WTC11 (cell line): ENCODE measurements at regions not wholly inside any gene's neighbourhood (a gene's known extent, or its start where the extent isn't known, plus 50 kb on each side); places are given as distances from the start of the nearest gene placed in this dataset.

Experiments used
- ATAC-seq: fragments of 200-7000 bp; cut with Tn5 transposase; 2 replicates; pipeline ENCODE4 v1.10.0; 2021; ENCODE audit warnings: mild to moderate bottlenecking, moderate library complexity
- CTCF ChIA-PET: fragments of 300-600 bp; sonication (Branson Sonifier 250); formaldehyde crosslinking; loops from one replicate; lab custom pipeline; 2021; ENCODE audit warnings: antibody characterized with exemption; lab: Charles Lee
- POLR2A ChIA-PET: fragments of 350-600 bp; sonication (Branson Sonifier 250); formaldehyde crosslinking; loops from one replicate; lab custom pipeline; 2021; ENCODE audit warnings: antibody characterized with exemption; lab: Charles Lee
- DNase-seq: peaks from one replicate; pipeline ENCODE4 v3.0.0; 2021; ENCODE audit warnings: low spot score
- H3K27ac Mint-ChIP-seq: 2 replicates; pipeline ENCODE4 v1.8.0; 2021; ENCODE audit warnings: mixed read lengths
- H3K27me3 Mint-ChIP-seq: 2 replicates; pipeline ENCODE4 v1.8.0; 2021; ENCODE audit warnings: low read depth, mild to moderate bottlenecking, moderate library complexity, mixed read lengths
- H3K36me3 Mint-ChIP-seq: 2 replicates; pipeline ENCODE4 v1.8.0; 2021; ENCODE audit warnings: mixed read lengths
- H3K4me1 Mint-ChIP-seq: 2 replicates; pipeline ENCODE4 v1.8.0; 2022; ENCODE audit warnings: mixed read lengths
- H3K4me3 Mint-ChIP-seq: 2 replicates; pipeline ENCODE4 v1.8.0; 2021; ENCODE audit warnings: mild to moderate bottlenecking, moderate library complexity, mixed read lengths
- H3K9me3 Mint-ChIP-seq: 2 replicates; pipeline ENCODE4 v1.8.0; 2021; ENCODE audit warnings: mixed read lengths
- FOXJ3 ChIP-seq: sonication (generic); formaldehyde crosslinking; IDR thresholded peaks from 2 replicates; pipeline ENCODE4 v1.9.0; 2021; ENCODE audit warnings: missing genetic modification reagents, mild to moderate bottlenecking, borderline replicate concordance
- FOXK1 ChIP-seq: sonication (generic); formaldehyde crosslinking; IDR thresholded peaks from 2 replicates; pipeline ENCODE4 v1.8.0; 2022; ENCODE audit warnings: mild to moderate bottlenecking, moderate library complexity, missing genetic modification reagents
- IRF2 ChIP-seq: sonication (generic); formaldehyde crosslinking; IDR thresholded peaks from 2 replicates; pipeline ENCODE4 v1.8.0; 2022; ENCODE audit warnings: low read depth, missing genetic modification reagents, borderline replicate concordance
- KAT7 ChIP-seq: sonication (generic); formaldehyde crosslinking; IDR thresholded peaks from 2 replicates; pipeline ENCODE4 v1.8.1; 2023; ENCODE audit warnings: missing genetic modification reagents, mild to moderate bottlenecking, borderline replicate concordance
- MXD4 ChIP-seq: fragments of 250-450 bp; sonication (Bioruptor Pico); IDR thresholded peaks from 2 replicates; pipeline ENCODE4 v1.8.0; 2021; ENCODE audit warnings: mild to moderate bottlenecking, moderate library complexity, borderline replicate concordance
- OVOL2 ChIP-seq: fragments of 250-450 bp; sonication (Bioruptor Pico); IDR thresholded peaks from 2 replicates; pipeline ENCODE4 v1.9.0; 2021; ENCODE audit warnings: mild to moderate bottlenecking, borderline replicate concordance
- SP1 ChIP-seq: sonication (generic); formaldehyde crosslinking; conservative IDR thresholded peaks from 2 replicates; pipeline ENCODE4 v1.8.1; 2022; ENCODE audit warnings: missing genetic modification reagents
- ZBTB21 ChIP-seq: sonication (generic); formaldehyde crosslinking; IDR thresholded peaks from 2 replicates; pipeline ENCODE4 v1.8.1; 2023; ENCODE audit warnings: mild to moderate bottlenecking, missing genetic modification reagents, borderline replicate concordance
- ZNF121 ChIP-seq: sonication (generic); formaldehyde crosslinking; IDR thresholded peaks from 2 replicates; pipeline ENCODE4 v1.8.0; 2023; ENCODE audit warnings: missing genetic modification reagents
- ZNF138 ChIP-seq: sonication (generic); formaldehyde crosslinking; conservative IDR thresholded peaks from 2 replicates; pipeline ENCODE4 v1.8.1; 2022; ENCODE audit warnings: mild to moderate bottlenecking, moderate library complexity, missing genetic modification reagents
- ZNF219 ChIP-seq: sonication (generic); formaldehyde crosslinking; IDR thresholded peaks from 2 replicates; pipeline ENCODE4 v1.8.0; 2023; ENCODE audit warnings: missing genetic modification reagents, mild to moderate bottlenecking, borderline replicate concordance
- ZNF416 ChIP-seq: fragments of 250-450 bp; sonication (Bioruptor Pico); IDR thresholded peaks from 2 replicates; pipeline ENCODE4 v1.9.0; 2021; ENCODE audit warnings: mild to moderate bottlenecking, inconsistent platforms
- TF ChIP-seq, protein P1 (sequence below): sonication (generic); formaldehyde crosslinking; IDR thresholded peaks from 2 replicates; pipeline ENCODE4 v1.8.0; 2022; ENCODE audit warnings: mild to moderate bottlenecking, missing genetic modification reagents
- TF ChIP-seq, protein P2 (sequence below): fragments of 250-450 bp; sonication (Bioruptor Pico); IDR thresholded peaks from 2 replicates; pipeline ENCODE4 v1.9.0; 2021; ENCODE audit warnings: mild to moderate bottlenecking
- TF ChIP-seq, protein P3 (sequence below): sonication (generic); formaldehyde crosslinking; IDR thresholded peaks from 2 replicates; pipeline ENCODE4 v1.8.1; 2023; ENCODE audit warnings: mild to moderate bottlenecking, moderate library complexity, missing genetic modification reagents
- TF ChIP-seq, protein P4 (sequence below): sonication (generic); formaldehyde crosslinking; IDR thresholded peaks from 2 replicates; pipeline ENCODE4 v1.8.1; 2022; ENCODE audit warnings: mild to moderate bottlenecking, moderate library complexity, missing genetic modification reagents
- TF ChIP-seq, protein P5 (sequence below): sonication (generic); formaldehyde crosslinking; IDR thresholded peaks from 2 replicates; pipeline ENCODE4 v1.8.1; 2023; ENCODE audit warnings: mild to moderate bottlenecking, missing genetic modification reagents, borderline replicate concordance
- TF ChIP-seq, protein P6 (sequence below): sonication (generic); formaldehyde crosslinking; IDR thresholded peaks from 2 replicates; pipeline ENCODE4 v1.8.0; 2022; ENCODE audit warnings: missing genetic modification reagents

DNA sequence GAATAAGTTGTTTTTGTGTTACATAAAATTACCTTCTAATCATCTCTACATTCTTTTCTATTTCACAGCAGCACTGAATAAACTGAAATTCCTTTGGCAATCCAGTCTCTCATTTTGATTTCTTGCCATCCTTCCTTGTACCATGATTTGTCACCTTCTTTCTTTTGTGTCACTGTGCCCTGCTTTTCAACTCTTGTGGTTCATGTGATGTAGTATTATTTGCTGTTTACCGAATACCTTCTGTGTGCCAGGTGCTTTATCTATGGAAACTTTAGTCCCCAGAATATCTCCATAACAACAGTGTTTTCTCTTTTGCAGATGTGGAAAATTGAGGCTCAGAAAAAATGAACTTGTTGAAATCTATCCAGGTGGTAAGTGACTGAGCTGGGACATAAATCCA is 220.3 kb downstream of the STK31 start:
- Mint-ChIP-seq H3K27ac (no peak overlapping the region), H3K9me3 (peaks cover 15% of the 10 kb centered on the region), H3K4me3 (no peak overlapping the region), H3K36me3 (no peaks in the 10 kb centered on the region), H3K27me3 (no peaks in the 10 kb centered on the region), H3K4me1 (peaks cover 7% of the 10 kb centered on the region)
- DNase-seq (no peak), ATAC-seq (no peak)
- POLR2A ChIA-PET: no interaction called here
- CTCF ChIA-PET: no interaction called here
- TF ChIP-seq MXD4 (CRISPR knock-in tag): no peak

DNA sequence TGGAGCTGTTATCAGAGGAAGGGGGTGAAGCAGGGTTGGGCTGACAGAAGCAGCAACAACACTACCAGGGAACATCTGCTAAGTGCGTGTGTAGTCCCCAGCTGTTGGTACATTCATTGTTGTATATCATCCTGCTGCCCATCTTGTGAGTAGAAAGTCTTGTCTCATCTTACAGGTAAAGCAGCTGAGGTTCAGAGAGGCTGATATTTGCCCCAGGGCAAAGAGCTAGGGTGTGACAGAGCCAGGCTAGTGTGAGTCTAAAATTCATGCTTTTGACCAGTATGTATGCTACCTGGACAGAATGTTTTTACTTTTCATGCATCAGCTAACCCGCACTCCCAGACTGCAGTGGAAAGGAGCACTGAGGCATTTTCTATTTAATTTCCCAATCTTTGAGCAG is 221.6 kb downstream of the STK31 start:
- no peak overlapping the region for H3K27ac Mint-ChIP-seq
- POLR2A ChIA-PET: no interaction called here
- ATAC-seq: no peak
- no peaks in the 10 kb centered on the region for H3K27me3 Mint-ChIP-seq
- H3K4me3 Mint-ChIP-seq: no peak overlapping the region
- CTCF ChIA-PET: no interaction called here
- peaks cover 15% of the 10 kb centered on the region for H3K9me3 Mint-ChIP-seq
- H3K36me3 Mint-ChIP-seq: no peaks in the 10 kb centered on the region
- no peak for DNase-seq
- TF ChIP-seq FOXJ3 (no peak), SP1 (CRISPR knock-in tag) (no peak), ZNF138 (CRISPR knock-in tag) (no peak), OVOL2 (CRISPR knock-in tag) (no peak), MXD4 (CRISPR knock-in tag) (no peak)
- TF ChIP-seq, protein P1, sequence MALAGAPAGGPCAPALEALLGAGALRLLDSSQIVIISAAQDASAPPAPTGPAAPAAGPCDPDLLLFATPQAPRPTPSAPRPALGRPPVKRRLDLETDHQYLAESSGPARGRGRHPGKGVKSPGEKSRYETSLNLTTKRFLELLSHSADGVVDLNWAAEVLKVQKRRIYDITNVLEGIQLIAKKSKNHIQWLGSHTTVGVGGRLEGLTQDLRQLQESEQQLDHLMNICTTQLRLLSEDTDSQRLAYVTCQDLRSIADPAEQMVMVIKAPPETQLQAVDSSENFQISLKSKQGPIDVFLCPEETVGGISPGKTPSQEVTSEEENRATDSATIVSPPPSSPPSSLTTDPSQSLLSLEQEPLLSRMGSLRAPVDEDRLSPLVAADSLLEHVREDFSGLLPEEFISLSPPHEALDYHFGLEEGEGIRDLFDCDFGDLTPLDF (CRISPR knock-in tag): no peak
- TF ChIP-seq, protein P2, sequence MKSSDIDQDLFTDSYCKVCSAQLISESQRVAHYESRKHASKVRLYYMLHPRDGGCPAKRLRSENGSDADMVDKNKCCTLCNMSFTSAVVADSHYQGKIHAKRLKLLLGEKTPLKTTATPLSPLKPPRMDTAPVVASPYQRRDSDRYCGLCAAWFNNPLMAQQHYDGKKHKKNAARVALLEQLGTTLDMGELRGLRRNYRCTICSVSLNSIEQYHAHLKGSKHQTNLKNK (CRISPR knock-in tag): no peak
- TF ChIP-seq, protein P3, sequence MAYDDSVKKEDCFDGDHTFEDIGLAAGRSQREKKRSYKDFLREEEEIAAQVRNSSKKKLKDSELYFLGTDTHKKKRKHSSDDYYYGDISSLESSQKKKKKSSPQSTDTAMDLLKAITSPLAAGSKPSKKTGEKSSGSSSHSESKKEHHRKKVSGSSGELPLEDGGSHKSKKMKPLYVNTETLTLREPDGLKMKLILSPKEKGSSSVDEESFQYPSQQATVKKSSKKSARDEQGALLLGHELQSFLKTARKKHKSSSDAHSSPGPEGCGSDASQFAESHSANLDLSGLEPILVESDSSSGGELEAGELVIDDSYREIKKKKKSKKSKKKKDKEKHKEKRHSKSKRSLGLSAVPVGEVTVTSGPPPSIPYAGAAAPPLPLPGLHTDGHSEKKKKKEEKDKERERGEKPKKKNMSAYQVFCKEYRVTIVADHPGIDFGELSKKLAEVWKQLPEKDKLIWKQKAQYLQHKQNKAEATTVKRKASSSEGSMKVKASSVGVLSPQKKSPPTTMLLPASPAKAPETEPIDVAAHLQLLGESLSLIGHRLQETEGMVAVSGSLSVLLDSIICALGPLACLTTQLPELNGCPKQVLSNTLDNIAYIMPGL (CRISPR knock-in tag): no peak
- TF ChIP-seq, protein P4, sequence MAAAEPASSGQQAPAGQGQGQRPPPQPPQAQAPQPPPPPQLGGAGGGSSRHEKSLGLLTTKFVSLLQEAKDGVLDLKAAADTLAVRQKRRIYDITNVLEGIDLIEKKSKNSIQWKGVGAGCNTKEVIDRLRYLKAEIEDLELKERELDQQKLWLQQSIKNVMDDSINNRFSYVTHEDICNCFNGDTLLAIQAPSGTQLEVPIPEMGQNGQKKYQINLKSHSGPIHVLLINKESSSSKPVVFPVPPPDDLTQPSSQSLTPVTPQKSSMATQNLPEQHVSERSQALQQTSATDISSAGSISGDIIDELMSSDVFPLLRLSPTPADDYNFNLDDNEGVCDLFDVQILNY (CRISPR knock-in tag): no peak
- H3K4me1 Mint-ChIP-seq: peaks cover 5% of the 10 kb centered on the region

DNA sequence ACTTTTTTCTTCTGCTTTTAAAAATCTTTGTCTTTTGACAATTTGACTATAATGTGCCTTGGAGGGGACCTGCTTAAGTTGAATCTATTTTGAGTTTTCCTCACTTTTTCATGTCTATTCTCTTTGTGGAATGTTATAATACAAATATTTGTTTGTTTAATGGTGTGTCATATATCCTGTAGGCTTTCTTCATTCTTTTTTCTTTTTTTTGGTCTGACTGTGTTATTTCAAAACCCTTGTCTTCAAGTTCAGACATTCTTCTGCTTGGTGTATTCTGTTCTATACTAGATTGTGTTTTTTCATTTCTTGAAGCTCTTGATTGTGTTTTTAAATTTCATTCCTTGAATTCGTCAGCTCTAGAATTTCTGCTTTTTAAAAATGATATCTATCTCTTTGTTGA is 228.2 kb downstream of the STK31 start:
- no peak for ATAC-seq
- no peak for DNase-seq
- CTCF ChIA-PET: interaction anchor here (0.8 to 1.9 kb wide), 9 partner anchors 9 to 352 kb away, joined by 3 to 6 read pairs (median 3); partner anchors contain the start of gene FAM221A
- Mint-ChIP-seq H3K9me3 (peaks cover 15% of the 10 kb centered on the region), H3K36me3 (no peaks in the 10 kb centered on the region), H3K27ac (no peak overlapping the region), H3K4me3 (no peak overlapping the region), H3K4me1 (no peaks in the 10 kb centered on the region), H3K27me3 (no peaks in the 10 kb centered on the region; the same call in 1 of the 2 replicates)
- POLR2A ChIA-PET: no interaction called here
- TF ChIP-seq ZBTB21 (CRISPR knock-in tag) (no peak), ZNF219 (no peak), FOXK1 (CRISPR knock-in tag) (no peak), ZNF121 (CRISPR knock-in tag) (no peak), IRF2 (CRISPR knock-in tag) (no peak), OVOL2 (CRISPR knock-in tag) (no peak), KAT7 (CRISPR knock-in tag) (no peak), ZNF416 (no peak)
- TF ChIP-seq, protein P5, sequence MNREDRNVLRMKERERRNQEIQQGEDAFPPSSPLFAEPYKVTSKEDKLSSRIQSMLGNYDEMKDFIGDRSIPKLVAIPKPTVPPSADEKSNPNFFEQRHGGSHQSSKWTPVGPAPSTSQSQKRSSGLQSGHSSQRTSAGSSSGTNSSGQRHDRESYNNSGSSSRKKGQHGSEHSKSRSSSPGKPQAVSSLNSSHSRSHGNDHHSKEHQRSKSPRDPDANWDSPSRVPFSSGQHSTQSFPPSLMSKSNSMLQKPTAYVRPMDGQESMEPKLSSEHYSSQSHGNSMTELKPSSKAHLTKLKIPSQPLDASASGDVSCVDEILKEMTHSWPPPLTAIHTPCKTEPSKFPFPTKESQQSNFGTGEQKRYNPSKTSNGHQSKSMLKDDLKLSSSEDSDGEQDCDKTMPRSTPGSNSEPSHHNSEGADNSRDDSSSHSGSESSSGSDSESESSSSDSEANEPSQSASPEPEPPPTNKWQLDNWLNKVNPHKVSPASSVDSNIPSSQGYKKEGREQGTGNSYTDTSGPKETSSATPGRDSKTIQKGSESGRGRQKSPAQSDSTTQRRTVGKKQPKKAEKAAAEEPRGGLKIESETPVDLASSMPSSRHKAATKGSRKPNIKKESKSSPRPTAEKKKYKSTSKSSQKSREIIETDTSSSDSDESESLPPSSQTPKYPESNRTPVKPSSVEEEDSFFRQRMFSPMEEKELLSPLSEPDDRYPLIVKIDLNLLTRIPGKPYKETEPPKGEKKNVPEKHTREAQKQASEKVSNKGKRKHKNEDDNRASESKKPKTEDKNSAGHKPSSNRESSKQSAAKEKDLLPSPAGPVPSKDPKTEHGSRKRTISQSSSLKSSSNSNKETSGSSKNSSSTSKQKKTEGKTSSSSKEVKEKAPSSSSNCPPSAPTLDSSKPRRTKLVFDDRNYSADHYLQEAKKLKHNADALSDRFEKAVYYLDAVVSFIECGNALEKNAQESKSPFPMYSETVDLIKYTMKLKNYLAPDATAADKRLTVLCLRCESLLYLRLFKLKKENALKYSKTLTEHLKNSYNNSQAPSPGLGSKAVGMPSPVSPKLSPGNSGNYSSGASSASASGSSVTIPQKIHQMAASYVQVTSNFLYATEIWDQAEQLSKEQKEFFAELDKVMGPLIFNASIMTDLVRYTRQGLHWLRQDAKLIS (CRISPR knock-in tag): no peak
- TF ChIP-seq, protein P4 (CRISPR knock-in tag): no peak
- TF ChIP-seq, protein P6, sequence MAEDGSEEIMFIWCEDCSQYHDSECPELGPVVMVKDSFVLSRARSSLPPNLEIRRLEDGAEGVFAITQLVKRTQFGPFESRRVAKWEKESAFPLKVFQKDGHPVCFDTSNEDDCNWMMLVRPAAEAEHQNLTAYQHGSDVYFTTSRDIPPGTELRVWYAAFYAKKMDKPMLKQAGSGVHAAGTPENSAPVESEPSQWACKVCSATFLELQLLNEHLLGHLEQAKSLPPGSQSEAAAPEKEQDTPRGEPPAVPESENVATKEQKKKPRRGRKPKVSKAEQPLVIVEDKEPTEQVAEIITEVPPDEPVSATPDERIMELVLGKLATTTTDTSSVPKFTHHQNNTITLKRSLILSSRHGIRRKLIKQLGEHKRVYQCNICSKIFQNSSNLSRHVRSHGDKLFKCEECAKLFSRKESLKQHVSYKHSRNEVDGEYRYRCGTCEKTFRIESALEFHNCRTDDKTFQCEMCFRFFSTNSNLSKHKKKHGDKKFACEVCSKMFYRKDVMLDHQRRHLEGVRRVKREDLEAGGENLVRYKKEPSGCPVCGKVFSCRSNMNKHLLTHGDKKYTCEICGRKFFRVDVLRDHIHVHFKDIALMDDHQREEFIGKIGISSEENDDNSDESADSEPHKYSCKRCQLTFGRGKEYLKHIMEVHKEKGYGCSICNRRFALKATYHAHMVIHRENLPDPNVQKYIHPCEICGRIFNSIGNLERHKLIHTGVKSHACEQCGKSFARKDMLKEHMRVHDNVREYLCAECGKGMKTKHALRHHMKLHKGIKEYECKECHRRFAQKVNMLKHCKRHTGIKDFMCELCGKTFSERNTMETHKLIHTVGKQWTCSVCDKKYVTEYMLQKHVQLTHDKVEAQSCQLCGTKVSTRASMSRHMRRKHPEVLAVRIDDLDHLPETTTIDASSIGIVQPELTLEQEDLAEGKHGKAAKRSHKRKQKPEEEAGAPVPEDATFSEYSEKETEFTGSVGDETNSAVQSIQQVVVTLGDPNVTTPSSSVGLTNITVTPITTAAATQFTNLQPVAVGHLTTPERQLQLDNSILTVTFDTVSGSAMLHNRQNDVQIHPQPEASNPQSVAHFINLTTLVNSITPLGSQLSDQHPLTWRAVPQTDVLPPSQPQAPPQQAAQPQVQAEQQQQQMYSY (CRISPR knock-in tag): no peak
